GM18951 (cell line): ENCODE measurements at regions not wholly inside any gene's neighbourhood (a gene's known extent, or its start where the extent isn't known, plus 50 kb on each side); places are given as distances from the start of the nearest gene placed in this dataset.
"Not testable (repeated sequence)": the region's sequence is repeated elsewhere in the genome, so short reads cannot be mapped to it uniquely, and the experiment has no call there.

ENCODE experiments used
- POLR2A ChIP-seq: IDR thresholded peaks from 4 replicates; pipeline ENCODE4 v1.6.1; 2011; ENCODE audit warnings: mild to moderate bottlenecking; ENCODE audit not compliant: insufficient read length, insufficient read depth; ENCODE audit errors: extremely low read depth
- in situ Hi-C: fragments of 300-500 bp; cut with MboI; formaldehyde crosslinking; loops from one replicate; pipeline ENCODE4 v1.12.0; 2022; ENCODE audit warnings: low sequenced_read_pairs, mixed read lengths, inconsistent platforms; ENCODE audit not compliant: unreplicated experiment

DNA sequence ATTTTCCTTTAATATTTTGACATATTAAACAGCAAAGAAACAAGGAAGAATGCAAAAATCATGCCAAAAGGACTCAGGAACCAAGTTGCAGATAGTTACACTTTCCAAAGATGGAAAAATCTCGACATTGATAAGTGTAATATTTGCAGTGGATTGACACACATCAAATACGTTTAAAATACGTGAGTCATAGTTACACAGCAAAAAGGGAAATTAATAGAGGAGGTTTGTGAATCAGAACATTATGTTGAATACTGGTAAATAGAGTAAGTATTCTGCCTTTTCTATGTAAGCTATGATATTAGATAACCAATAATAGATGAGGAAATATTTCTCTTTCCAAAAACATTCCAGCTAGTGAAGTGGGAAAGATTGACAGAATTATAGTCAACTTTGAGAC lies 1761.3 kb upstream of the IGFBP7 start:
- in situ Hi-C loops = loop anchor here (5.0 to 25.0 kb wide), 2 partner anchors 56 to 141 kb away; no protein-coding TSS in a partner anchor
- TF ChIP-seq POLR2A = no peak

- in situ Hi-C loops = no loop called here
- TF ChIP-seq POLR2A = no peak
These were observed 1738.8 kb upstream of the IGFBP7 start for GRCh38 chr4:58849026-58849425.

- in situ Hi-C loops = no loop called here
- no peak for TF ChIP-seq POLR2A
These were observed 1733.3 kb upstream of the IGFBP7 start for GRCh38 chr4:58843455-58843854.

GRCh38 chr4:58833126-58833525 lies 1722.9 kb upstream of the IGFBP7 start:
- TF ChIP-seq POLR2A = no peak
- in situ Hi-C loops = no loop called here

DNA sequence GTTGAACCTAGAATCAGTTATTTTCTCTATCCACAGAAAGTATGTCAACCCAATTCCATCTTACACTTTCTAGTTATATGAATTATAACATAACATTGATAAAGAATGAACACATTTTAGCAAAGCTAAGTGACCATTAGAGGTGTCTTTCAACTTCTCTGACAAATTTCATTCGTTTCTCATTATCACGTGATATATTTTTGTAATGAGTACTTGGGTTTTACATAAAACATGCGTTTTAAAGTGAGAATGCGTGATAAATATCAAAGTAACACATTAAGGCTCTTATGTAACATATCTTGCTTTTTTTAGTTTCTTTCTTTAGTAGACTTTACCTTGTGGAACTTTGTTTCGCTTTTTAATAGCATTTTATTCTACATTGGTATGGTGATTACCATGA lies 1715.1 kb upstream of the IGFBP7 start:
- in situ Hi-C loops = no loop called here
- TF ChIP-seq POLR2A = no peak

- in situ Hi-C loops = not testable (repeated sequence)
These were observed 1708.4 kb upstream of the IGFBP7 start for GRCh38 chr4:58818560-58818959.

DNA sequence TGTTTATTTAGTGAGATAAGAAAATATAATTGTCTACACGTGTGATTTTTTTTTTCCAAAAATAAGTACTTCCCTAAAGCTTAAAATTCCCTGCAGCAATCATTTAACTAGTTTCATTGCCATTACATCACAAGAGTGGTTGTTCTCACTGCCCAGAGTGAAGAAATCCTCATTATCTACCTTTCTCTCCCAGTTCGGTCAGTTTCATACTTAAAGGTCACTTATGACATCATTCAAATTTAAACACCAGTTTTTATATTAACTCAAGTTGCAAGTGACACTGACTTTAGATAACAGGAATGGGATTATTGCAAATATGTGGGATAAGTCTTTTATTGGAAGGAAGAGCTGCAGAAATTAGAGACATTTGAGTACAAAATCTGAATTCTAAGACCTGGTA lies 1699.8 kb upstream of the IGFBP7 start:
- in situ Hi-C loops = no loop called here
- TF ChIP-seq POLR2A = no peak

DNA sequence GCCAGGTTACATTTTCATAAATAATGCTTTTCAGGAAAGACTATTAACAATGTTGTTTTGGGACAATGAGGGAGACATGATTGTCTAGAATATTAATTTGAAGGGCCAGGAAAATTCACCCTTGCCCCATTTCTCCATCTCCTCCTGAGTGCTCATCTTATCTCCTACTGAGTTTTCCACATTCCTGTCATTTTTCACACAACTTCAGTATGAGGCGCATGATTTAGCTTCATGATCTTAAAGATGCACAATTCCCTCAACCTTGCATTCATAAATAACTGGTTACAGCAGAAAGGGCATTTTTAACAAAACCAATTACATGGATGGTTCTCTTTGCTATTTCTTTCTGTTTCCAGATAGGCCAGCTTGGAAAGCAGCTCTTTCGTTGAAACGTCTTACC lies 1699.2 kb upstream of the IGFBP7 start:
- in situ Hi-C loops = no loop called here
- no peak for TF ChIP-seq POLR2A

GRCh38 chr4:58808817-58809216 lies 1698.6 kb upstream of the IGFBP7 start:
- in situ Hi-C loops = no loop called here
- TF ChIP-seq POLR2A = no peak

GRCh38 chr4:58807843-58808615 lies 1697.8 kb upstream of the IGFBP7 start:
- in situ Hi-C loops = no loop called here
- no peak for TF ChIP-seq POLR2A

GRCh38 chr4:58776627-58777026 lies 1666.4 kb upstream of the IGFBP7 start:
- in situ Hi-C loops = no loop called here

GRCh38 chr4:58767598-58767997 lies 1657.4 kb upstream of the IGFBP7 start:
- in situ Hi-C loops = no loop called here
- TF ChIP-seq POLR2A = no peak

More at GRCh38 chr4:58776627-58777026, 1666.4 kb upstream of the IGFBP7 start:
- TF ChIP-seq POLR2A = no peak

- TF ChIP-seq POLR2A = no peak
- in situ Hi-C loops = no loop called here
These were observed 1656.6 kb upstream of the IGFBP7 start for GRCh38 chr4:58766763-58767162.

DNA sequence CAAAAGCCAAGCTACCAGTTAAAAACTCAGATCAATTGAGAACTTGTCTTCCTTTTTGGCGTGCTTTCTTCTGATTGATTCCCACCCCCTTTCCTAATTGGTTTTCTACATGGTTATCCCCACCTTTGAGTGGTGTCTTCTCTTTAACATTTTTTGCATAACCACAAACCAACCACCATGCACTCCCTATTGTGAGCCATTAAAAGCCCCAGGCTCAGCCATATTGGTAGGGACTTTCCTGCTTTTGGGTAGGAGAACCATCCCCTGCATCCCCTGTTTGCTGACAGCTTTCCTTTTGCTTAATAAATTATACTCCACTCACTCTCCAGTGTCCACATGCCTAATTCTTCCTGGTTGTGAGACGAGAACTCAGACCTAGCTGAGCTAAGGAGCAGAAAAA lies 1651.4 kb upstream of the IGFBP7 start:
- in situ Hi-C loops = no loop called here
- no peak for TF ChIP-seq POLR2A
